Stimulated activated CD8-positive, alpha-beta memory T cell treated with anti-CD3 and anti-CD28 coated beads, Interleukin-4, amount 100 ng/mL, for 1 hour (primary cell): ENCODE measurements at regions not wholly inside any gene's neighbourhood (a gene's known extent, or its start where the extent isn't known, plus 50 kb on each side); places are given as distances from the start of the nearest gene placed in this dataset.
"Not testable (repeated sequence)": the region's sequence is repeated elsewhere in the genome, so short reads cannot be mapped to it uniquely, and the experiment has no call there.

ENCODE experiments used
- DNase-seq, 2 donors: peaks; one replicate each; pipeline ENCODE4 v3.0.0-alpha.2; 2020; ENCODE audit warnings: low read depth in 2 of 2, low spot score in 1 of 2

- peak; percentile 42 to 59 for DNase-seq
These were observed 209.4 kb upstream of the CXCR4 start for GRCh38 chr2:136327162-136327852.

DNA sequence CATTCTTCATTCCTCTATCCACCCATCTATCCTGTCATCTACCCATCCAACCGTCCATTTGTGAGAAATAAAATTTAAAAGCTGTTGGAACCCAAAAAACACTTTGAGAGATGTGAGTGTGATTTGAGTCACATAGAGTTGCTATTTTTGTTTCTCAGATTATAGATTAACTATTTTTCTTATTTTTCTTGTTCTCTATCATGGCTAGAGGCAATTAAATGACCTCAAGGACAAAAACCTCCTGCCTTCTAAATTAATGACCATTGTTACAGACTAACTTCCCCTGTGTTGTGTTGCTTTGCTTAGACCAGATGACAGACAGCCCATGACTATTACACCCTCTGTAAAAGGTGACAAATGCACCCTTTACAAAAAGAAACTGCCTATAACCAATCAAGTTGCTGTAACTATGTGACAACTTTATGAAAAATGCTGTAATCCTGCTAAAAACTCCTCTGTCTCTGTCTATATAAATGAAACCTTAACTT is 207.9 kb upstream of the CXCR4 start:
- DNase-seq: no peak

DNA sequence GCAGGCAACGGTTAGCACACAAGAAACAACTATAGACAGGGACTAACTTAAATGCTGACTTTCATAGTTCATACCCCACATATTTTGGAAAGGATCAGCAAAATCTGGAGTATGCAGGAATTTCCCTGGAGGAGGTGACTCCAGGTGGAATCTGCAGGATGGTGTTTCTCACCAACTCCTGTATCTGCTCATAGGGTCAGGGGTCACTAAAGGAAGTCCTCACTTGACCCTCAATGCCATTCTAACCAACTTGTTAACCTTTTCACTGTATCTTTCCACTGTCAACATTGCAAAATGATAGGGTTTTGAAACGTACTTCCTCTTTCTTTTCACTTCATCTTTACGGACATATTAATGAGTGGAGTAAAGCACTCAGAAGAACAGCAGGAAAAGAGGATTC is 207.0 kb upstream of the CXCR4 start:
- DNase-seq: no peak

DNA sequence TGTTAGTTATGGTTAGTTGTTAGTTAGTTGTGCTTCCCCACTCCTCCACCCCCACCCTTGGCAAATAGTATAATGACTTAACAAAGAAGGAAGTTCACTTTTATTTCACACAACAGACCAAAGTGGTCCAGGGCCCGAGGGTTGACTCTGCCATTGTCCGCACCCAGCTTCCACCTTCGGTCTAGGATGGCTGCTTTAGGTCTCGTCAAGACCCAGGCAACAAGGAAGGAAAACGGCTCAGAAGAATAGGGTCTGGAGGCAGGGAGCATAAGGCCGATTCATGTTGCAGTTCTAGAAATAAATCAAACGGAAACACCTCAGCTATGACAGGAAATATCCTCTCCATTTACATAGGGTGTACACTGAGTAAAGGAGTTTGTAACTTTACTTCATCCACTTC is 206.0 kb upstream of the CXCR4 start:
- no peak for DNase-seq

GRCh38 chr2:136323195-136323594 is 205.2 kb upstream of the CXCR4 start:
- no peak for DNase-seq

GRCh38 chr2:136322428-136322827 is 204.5 kb upstream of the CXCR4 start:
- no peak for DNase-seq

- DNase-seq: no peak
These were observed 201.7 kb upstream of the CXCR4 start for GRCh38 chr2:136319651-136320050.

DNA sequence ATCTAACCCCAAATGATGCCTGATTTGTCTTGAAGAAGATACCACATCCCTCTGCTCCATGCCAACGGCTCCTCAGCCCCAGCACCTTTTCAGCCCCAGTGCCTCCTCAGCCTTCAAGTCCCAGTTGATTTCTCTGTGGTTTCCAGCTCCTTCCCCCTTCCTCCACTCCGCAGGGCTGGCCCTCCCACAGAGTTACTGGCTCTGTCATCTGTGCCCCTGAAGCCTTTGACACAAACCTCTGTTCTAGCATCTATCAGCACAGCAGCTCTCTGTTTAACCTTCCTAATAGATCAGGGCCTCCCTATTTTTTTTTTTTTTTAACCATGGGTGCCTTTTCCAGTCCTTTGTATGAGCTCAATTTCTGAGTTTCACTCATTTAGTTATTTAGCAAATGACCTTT is 201.3 kb upstream of the CXCR4 start:
- DNase-seq: no peak

- DNase-seq: no peak
These were observed 196.3 kb upstream of the CXCR4 start for GRCh38 chr2:136314240-136314639.

DNA sequence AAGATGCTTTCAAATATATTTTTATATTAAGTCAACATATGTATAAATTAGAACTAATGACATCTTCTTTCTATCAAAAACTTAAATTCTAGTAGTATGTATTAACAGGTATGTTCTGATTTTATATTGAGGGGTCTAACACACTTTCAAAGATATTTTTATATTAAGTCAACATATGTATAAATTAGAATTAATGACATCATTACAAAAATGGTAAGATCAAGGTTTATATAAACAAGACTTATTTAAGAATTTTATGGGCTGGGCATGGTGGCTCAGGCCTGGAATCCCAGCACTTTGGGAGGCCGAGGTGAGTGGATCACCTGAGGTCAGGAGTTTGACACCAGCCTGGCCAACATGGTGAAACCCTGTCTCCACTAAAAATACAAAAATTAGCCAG is 194.6 kb upstream of the CXCR4 start:
- DNase-seq: not testable (repeated sequence)

GRCh38 chr2:136310797-136311603 is 193.1 kb upstream of the CXCR4 start:
- no peak for DNase-seq

GRCh38 chr2:136310005-136310495 is 192.1 kb upstream of the CXCR4 start:
- no peak for DNase-seq

DNA sequence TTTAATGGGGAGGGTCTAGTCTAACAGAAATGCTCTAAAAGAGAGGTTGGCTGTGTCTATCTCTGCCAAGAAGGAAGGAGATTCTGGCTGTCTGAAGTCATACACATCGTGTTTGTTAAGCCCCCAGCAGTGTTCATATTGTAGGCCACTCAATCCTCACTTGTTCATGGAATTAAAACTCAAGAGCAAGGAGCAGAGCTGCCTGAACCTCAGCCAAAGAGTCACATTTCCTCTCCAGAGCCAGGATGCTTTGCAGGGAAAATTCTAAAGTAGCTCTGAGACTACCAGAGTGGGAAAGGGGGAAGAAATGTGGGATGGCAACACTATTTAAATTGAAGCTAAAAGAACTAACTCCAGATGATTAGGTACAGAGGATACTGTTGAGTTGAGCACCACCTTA is 190.7 kb upstream of the CXCR4 start:
- DNase-seq: no peak

GRCh38 chr2:136306836-136307235 is 188.9 kb upstream of the CXCR4 start:
- DNase-seq: no peak

GRCh38 chr2:136305517-136306192 is 187.7 kb upstream of the CXCR4 start:
- peak in 1 of 2 donors; percentile 21 for DNase-seq

DNA sequence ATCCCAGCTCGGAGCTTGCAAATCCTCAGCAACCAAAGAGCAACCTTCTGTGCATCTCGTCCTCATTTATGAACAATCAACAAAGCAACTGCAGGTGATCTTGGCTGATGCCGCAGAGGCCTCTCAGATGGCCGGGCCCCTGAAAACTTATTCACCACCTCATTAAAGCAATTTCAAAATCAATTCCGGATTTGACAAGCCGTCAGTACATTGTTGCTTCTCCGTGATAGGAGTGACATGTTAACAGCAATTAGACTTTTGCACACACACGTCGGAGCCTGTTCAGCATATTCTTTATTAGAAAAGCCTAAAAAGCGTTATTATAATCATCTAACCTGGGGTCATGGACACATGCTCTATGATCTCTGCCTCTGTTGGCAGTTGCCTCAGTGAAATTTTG is 183.1 kb upstream of the CXCR4 start:
- no peak for DNase-seq

DNA sequence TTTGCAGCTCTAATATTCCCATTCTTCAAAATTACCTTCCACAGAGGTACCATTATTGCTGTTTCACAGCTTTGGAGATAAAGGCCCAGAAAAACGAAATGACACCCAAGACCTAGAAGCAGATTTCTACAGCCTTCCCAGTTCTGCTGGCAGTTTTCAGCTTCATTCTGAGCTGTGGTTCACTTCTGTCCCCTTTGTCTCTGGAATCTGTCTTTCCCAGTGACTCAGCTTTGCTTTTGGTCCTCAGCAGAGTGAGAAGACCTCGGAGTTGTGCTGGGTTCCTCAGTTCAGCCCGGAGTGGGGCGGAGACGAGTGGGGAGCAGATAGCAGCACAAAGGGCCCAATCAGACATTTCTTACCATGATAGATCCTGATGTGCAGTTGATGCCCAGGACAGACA is 180.7 kb upstream of the CXCR4 start:
- DNase-seq: no peak

DNA sequence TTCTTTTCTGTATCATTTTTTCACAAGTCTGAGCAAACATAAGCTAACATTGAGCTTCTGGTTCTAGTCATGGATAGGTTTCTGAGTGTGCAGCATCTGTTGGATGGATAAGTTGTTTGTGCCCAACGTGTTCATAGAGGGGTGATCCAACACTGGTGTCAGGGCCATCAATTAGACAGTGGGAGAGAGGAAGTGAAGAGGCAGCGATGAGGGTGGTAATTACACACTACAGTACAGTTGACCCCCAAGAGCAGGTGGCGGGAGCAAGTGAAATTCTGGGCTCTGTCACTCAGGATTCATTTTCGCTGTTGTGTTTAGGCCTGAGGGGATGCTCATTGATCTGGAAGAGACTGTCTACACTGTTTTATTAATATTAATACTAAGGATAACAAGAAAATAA is 180.0 kb upstream of the CXCR4 start:
- DNase-seq: no peak

GRCh38 chr2:136297312-136297711 is 179.4 kb upstream of the CXCR4 start:
- DNase-seq: no peak

DNA sequence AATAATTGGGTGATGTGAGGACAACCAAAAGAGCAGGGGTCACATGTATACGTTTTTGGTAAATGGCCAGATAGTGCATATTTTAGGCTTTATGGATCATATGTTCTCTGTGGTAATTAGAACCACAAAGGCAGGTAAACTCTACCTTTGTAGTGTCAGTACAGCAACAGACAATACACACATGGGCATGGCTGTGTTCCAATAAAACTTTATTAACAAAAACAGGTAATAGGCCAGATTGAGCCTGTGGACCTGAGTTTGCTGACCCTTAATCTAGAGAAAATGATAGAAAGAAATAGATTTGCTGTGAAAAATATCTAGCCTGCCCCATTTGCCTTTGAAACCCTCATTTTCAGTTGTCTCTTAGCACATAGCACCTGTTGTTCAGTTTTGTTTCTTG is 177.2 kb upstream of the CXCR4 start:
- DNase-seq: no peak

DNA sequence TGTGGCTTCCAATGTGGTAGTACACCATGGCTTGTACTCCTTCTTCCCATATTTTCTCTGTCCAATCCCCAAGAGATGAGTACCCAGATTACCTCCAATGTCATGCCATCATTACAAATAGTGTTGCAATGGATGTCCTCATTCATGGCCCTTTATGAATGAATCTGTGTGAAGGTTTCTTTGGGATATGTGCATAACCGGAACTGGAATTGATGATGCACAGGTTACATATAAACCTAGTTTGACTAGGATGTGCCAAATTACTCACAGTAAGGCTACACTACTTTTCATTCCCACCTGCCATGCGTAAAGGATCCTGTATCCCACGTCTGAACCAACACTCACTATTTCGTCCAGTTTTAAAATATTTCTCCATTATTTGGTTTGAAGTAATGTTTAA is 173.9 kb upstream of the CXCR4 start:
- no peak for DNase-seq

DNA sequence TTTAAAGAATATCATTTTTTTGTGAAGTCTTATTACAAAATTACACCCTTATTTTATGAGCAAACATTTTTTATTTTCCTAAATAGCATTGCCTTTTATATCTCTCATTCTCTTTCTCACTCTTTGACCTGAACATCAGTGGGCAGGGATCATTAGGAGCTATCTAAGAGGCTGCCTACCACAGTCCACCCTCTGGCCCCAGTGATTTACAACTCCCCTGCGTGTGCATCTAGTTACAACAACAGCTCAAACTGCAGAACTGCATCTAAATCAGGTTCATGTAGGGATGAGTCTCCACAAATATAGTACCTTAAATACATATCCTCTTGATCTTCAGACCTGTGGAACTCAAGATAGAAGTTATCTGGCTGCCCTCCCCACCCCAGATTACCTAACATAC is 172.4 kb upstream of the CXCR4 start:
- no peak for DNase-seq
